DMS114 treated with DMSO at 0.1 percent for 48 hours (cell line): ENCODE measurements at regions not wholly inside any gene's neighbourhood (a gene's known extent, or its start where the extent isn't known, plus 50 kb on each side); places are given as distances from the start of the nearest gene placed in this dataset.
"Not testable (repeated sequence)": the region's sequence is repeated elsewhere in the genome, so short reads cannot be mapped to it uniquely, and the experiment has no call there.

Experiments used
- DNase-seq: peaks from one replicate; lab custom pipeline; 2025; ENCODE audit not compliant: unreplicated experiment; lab: John Stamatoyannopoulos, UW

DNA sequence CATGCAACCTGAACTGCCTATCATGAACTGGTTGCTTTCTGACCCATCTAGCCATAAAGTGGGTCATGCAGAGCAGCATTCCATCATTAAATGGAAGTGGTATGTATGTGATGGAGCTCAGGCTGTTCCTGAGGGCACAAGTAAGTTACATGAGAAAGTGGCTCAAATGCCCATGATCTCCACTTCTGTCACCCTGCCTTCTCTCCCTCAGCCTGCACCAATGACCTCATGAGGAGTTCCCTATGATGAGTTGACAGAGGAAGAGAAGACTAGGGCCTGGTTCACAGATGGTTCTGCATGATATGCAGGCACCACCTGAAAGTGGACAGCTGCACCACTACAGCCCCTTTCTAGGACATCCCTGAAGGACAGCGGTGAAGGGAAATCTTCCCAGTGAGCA is 127.7 kb upstream of the ZC3H12C start:
- not testable (repeated sequence) for DNase-seq

DNA sequence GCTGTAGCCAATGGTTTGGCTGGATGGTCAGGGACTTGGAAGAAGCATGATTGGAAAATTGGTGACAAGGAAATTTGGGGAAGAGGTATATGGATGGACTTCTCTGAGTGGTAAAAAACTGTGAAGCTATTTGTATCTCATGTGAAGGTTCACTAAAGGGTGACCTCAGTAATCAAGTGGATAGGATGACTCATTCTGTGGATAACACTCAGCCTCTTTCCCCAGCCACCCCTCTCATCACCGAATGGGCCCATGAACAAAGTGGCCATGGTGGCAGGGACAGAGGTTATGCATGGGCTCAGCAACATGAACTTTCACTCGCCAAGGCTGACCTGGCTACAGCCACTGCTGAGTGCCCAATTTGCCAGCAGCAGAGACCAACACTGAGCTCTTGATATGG is 127.3 kb upstream of the ZC3H12C start:
- not testable (repeated sequence) for DNase-seq

DNA sequence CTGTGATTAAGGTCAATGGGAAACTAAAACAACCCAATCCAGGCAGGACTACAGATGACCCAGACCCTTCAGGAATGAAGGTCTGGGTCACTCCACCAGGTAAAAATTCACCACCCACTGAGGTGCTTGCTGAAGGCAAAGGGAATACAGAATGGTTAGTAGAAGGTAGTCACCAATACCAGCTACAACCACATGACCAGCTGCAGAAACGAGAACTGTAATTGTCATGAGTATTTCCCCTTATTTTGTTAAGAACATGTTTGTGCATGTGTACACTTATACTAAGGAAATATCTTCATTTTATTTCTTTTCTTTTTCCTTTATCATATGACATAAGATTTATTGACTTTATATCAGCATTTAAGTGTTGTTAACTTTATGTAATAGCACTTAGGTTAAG is 126.1 kb upstream of the ZC3H12C start:
- not testable (repeated sequence) for DNase-seq

DNA sequence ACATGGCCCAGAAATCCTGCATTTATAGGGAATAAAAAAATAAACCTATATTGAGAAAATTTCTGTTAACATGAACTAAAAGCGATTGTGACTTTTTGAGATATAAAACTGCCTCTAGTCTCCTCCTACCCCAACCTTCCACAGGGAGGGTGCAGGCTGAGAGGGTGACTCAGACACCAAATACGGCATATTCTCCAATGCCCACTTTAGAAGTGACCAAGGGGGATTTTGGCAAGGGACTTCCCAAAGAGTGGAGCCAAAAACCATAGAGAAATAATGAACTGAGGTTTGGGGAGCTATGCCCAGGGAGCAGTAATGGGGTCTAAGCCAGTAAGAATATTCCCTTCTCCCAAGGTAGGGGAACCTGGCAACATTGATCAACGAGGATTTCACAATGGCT is 124.9 kb upstream of the ZC3H12C start:
- DNase-seq, result no peak

DNA sequence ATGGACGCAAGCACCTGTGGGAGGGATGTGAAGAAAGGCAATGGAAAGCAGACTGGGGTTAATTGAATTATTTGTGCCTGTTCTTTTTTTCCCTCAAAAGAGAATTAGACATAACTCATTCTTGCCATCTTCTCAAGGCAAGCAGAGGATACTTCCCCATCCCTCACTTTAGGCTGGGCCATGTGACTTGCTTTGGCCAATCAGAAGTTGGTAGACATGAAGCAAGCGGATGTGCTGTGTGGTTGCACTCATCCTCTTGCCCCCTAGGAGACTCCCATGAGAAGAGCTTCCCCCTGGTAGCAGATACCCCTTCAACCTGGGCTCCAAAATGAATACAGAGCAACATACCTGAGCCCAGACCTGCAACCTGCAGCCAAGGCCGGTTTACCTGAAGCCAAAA is 124.4 kb upstream of the ZC3H12C start:
- DNase-seq, result no peak

DNA sequence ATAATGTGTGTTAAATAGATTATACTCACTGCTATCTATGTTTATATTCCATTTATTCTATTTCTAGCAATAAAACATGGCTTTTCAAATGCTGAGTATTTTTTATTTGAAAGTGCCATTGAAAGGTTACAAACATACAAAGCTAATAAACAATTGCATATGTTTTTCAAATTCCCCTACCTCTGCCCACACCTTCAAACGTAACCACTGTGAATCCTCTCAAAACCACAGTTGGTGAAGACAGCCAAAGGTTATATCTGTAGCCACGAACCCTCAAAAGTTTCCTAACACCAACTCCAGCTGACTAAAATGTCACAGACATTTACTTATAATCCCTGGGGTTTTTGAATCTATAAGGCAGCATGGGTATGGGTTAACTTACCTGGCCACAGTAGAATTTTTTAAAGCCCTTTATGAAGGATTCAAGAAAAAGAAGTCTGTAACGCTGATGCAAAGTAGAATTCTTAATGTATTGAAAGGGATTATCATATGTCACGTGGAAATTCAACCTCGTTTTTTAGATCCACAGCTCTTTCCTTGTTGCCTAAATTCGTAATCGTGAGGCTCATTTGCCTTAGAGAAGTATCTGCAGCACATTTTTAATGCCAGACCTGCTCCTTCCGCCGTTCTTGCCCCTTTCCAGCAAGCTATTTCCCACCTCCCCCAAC is 122.5 kb upstream of the ZC3H12C start:
- DNase-seq, result no peak

DNA sequence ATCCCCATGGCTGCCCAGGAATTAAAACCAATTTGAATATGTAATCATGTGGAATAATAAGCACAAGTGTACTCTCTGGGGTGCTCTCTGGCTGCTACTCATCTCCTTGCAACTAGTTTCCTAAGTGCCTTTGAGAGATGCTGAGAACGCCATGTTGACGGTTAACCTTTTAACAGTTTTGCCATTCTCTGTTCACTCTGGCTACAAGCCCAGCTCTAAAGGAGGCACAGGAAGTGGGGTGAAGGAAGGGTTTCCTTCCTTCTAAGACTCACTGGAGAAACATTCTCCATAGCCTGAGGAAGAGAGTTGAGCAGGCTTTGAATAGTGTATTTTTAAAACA is 122.0 kb upstream of the ZC3H12C start:
- no peak for DNase-seq

DNA sequence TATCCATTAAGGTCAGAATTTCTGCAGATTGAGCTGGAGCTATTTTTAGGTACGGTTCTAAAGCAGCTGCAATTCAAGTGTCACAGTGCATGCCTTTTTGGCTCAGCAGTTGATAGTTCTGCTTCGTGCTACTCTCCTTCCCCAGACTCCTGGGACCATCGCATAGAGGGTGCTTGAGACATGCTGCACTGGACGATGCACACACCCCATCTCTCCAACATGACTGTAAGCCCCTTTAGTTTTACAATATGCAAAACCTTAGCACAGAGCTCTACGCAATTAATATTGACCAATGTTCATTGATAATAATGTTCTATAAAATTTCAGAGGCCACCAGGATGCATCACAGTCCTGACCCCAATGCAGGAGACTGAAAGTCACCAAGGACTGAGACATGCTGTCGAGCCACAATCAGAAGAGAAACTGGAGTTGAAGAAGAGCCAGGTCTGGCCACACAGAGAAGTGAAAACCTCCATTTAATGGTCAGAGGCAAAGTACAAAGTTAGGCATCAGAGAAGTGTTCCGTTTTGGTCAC is 120.9 kb upstream of the ZC3H12C start:
- DNase-seq, result no peak

DNA sequence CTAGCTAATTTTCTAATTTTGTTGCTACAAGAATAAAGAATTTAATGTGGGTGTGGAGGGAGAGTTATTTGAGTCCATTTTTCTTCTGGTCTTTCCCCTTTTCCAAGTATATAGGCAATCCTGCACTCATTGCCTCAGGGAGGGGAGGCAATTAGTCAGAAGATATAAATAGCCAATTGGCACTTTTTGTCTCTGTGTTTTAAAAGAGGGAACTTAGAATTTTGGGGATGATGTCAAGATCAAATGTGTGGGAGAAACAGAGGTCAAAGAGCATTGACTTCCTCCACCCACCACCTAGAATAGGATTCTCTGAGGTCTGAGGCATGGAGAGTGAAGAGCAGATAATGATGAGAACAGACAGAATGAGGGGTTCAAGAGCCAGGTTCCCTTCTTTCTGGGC is 120.3 kb upstream of the ZC3H12C start:
- DNase-seq, result no peak

DNA sequence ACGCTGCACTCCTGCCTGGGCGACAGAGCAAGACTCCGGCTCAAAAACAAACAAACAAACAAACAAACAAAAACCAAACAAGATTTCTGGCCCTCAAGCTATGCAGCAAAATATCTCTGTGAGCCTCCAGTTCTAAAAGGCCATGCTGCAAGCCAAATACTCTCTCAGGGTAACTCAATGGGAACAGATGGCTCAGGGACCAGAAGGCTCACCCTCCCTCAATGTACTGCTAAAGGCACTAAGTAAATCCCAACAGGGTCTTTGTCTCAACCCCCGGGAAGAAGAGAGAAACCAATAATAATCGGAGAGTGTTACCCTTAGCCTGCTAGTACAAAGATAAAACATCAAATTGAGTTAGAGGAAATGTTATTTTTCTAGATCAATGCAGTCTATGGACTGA is 119.7 kb upstream of the ZC3H12C start:
- DNase-seq, result no peak

DNA sequence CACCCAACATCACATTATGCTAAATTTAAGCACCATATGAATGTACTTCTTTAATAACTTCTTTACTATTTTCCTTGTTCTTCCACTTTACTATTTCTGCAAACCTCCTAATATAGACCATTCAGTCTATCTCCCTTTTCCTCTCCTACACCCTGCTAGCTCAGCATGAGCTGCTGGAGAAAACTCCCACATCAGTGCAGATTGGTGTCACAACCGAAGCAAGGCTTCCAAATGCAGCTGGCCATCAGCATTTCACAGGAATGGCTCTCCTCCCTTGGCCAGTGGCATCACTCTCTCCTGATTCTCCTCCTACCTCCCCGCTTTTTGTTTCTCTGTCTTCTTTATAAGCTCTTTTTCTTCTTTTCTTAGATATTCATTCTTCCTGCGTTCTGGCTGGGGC is 118.7 kb upstream of the ZC3H12C start:
- DNase-seq, result no peak

DNA sequence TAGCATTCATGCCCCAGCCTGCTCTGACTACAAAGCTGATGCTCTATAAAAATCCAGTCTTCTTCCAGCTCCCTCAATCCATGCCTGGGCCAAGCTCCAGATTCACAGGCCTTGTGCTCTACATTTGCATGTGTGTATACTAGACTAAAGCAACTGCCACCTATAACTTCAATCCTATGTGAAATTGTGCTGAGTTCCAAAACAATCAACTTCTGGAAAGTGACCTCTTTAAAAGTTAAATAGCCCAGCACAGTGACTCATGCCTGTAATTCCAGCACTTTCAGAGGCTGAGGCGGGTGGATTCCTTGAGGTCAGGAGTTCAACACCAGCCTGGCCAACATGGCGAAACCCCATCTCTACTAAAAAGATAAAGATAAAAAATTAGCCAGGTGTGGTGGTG is 114.3 kb upstream of the ZC3H12C start:
- DNase-seq, result no peak

DNA sequence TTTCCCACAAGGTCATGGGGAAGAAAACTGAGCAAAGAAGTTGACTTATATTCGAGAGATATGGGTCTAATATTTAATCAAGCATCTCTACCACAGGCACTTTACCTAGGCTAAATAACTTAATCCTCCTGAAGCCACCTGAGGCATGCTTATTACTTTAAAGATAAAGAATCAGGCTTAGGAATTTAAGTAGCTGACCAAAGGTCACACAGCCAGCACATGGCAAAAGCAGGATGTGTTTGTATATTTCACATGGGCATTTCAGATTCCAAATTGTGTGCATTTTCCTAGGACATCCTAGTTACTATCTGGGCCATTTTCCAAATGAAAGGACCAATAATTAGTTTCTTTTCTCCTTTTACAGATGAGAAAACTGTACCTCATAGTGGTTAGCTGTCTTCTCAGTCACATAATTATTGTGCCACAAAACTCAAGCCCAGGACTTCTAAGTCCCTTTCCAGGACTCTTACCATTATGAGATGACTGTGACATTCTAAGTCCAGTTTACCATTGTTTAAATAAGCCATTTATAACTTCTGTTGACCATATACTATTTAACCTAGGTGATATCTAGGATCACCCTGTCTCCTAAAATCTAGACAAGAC is 112.1 kb upstream of the ZC3H12C start:
- DNase-seq, result no peak

DNA sequence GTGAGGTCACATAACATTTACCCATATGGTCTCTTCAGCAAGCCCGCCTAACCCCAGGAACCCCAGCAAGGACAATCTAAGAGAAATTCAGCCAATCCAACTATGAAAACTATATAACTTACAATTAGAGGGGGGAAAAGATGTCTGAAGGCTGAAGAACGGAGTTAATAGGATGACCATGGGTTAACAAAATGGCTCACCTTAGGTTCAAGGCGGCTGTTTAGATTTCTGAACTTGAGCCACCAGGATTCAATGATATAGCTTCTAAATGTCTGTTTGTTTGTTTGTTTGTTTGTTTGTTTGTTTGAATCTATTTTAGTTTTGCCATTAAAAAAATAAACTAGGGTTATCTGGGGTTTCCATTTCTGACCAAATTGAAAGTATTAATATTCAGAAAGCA is 109.8 kb upstream of the ZC3H12C start:
- no peak for DNase-seq

DNA sequence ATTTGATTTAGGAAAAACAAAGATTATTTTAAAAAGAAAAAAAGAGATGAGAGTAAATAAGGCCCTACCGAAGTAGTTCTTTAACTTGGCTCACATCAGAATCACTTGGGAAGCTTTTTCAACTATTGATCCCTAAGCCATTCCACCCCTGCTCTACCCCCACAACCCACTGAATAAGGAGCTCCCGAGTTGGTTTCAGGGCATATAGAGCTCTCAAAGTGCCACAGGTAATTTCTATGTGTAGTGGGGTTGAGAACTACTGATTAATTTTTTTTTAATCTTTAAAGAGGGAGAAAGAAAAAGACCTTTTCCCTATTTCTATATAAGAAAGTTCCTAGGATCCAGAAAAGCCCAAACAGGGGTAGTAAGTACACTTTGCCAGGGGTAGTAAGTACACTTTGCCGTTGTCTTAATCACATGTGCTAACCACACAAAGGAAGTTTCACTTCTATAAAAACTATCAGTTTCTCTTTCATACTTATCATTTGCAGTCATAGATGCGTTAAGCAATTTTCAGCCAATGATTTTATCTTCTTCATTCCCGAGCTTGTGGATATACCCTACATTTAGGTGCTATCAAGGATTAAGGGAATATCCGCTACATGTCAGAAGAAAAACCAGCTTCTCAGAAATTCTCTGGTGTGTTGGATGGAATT is 108.4 kb upstream of the ZC3H12C start:
- DNase-seq, result no peak

DNA sequence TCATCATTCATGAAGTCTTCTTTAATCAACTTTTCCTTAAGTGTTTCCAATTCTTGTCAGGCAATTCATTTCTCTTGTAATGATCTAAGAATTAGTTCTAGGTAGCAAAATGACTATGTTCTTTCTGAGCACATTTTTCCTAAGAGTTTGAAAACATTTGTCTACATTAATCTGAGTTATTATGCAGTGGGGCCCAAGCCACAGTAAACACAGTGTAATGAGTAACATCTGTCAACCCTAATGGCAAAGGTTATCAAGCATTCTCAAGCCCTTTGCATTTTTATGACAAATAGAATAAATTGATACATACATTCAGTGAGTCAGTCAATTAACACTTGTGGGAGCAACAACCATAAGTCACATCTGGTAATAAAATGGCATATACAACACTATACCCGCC is 106.7 kb upstream of the ZC3H12C start:
- no peak for DNase-seq

DNA sequence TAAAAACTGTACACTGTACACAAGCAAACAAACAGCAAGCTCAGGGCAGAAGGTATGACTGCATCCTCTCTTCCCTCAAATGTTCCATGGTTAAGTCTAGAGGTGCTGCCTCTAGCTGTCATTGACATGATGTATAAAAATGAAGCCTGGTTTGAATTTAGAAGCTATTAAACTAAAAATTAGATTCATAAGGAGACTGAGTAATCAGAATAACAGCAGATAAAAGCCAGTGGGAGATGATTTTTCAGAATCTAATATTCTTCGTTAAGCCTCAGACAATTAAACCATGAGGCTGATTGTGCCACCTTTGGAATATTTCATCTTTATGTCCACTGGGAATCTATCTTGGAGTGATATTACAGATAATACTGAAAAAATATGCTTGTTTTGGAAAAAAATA is 101.4 kb upstream of the ZC3H12C start:
- no peak for DNase-seq

DNA sequence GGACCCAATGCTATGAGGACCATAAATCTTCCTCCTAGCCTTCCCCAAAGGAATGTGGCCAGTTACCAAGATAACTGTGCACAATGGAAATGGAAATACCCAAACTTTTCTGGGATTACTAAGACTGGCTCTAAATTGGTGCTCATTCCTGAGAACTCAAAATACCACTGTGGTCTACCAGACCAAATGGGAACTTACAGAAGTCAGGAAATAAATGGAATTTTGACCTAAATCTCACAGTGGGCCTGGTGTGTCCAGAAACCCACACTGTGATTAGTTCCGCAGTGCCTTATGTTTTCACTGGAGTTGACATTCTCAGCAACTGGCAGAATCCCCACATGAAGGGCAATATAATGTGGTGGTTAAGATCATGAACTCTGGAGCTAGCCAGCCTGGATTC is 99.4 kb upstream of the ZC3H12C start:
- DNase-seq, result no peak

DNA sequence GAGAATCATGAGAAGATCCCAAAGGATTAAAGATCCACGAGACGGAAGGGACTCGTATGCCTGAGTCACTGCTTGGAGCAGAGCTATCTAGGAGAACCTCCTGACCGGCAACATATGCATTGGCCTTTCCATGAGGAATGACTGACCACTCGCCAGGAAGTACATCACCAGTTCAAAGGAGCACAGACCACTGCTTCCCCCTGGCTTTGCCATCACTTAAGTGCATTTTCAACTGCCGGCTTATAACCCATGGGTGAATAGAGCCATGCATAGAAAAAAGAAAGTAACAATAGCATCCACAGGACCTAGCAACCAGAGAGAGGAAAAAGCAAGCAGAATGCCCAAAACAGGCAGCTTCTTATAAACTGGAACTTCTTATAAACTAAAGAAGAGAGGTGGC is 98.3 kb upstream of the ZC3H12C start:
- no peak for DNase-seq

DNA sequence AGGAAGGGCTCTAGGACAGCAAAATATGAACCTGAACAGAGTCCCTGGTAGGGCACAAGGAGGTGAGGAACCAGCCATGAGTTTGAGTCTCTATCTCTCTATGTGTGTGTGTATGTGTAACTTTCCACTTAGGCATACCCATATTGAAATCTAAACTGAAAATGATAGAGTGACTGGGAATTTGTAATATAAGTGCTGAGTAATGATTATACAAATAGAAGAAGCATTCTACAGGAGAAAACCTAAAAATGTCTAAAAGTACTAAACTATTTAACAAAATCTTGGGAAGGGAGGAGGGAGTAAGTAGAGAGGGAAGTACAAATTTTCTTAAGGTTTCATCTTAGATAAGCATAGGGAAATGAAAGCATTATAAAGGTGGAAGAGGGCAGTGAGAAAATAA is 97.1 kb upstream of the ZC3H12C start:
- no peak for DNase-seq

DNA sequence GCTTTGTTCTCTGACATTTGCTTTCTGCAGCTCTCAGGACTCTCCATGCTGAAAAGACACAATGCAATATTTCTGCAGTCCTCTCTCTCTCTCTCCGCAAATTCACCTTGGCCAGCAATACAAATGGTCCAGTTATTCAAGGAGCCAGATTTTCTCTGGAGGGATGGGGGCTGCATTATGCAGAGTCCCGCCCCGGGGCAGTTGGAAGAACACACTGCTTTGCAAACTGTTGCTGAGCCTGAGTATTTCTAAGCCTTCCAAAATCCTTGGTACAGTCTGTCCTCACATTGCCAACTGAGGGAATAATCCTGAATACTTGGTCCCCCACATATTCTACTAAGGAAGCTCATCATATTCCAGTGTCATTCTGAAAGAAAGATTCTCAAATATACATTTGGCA is 94.3 kb upstream of the ZC3H12C start:
- DNase-seq, result no peak

DNA sequence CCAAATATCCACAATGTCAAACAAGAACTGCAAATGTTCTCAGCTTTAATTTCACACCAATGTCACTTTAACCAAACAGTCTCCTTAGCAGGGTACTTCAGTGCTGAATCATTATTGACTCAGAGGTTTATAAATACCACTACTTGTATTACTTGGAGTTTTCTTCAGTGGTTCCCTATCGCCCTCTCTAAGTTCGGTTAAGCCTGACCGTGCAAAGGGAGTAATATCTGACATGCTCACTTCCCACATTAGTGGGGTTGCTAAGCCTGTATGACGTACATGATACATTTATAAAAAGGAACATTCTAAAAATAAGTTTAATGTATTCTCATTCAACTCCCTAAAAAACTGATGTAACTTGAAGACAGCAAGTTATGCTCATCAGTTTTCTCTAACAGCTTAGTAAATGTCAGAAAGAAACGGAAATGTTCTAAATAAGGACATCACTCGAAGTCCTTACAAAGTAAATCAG is 93.1 kb upstream of the ZC3H12C start:
- DNase-seq, result no peak
